Renal cortex interstitium (tissue), 11 donors: ENCODE measurements at regions not wholly inside any gene's neighbourhood (a gene's known extent, or its start where the extent isn't known, plus 50 kb on each side); places are given as distances from the start of the nearest gene placed in this dataset.
"Not testable (repeated sequence)": the region's sequence is repeated elsewhere in the genome, so short reads cannot be mapped to it uniquely, and the experiment has no call there.

Experiments used
- DNase-seq, 11 donors: peaks; one replicate each; pipeline ENCODE4 v3.0.0-alpha.2; 2013; ENCODE audit warnings: low read depth in 9 of 11, low spot score in 4 of 11; ENCODE audit errors: extremely low read depth in 1 of 11

GRCh38 chr9:17882688-17883594, 304.1 kb downstream of the SH3GL2 start:
- no peak for DNase-seq

GRCh38 chr9:17888066-17888465, 309.2 kb downstream of the SH3GL2 start:
- DNase-seq, result no peak

DNA sequence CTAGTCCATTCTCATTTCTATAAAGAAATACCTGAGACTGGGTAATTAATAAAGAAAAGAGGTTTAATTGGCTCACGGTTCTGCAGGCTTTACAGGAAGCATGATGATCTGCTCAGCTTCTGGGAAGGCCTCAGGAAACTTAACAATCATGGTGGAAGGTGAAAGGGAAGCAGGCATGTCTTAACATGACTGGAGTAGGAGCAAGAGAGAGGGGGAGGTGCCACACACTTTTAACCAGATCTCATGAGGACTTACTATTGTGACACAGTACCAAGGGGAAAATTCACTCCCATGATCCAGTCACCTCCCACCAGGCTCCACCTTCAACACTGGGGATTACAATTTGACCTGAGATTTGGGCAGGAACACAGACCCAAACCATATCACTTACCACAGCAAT, 310.1 kb downstream of the SH3GL2 start:
- DNase-seq, result not testable (repeated sequence)

DNA sequence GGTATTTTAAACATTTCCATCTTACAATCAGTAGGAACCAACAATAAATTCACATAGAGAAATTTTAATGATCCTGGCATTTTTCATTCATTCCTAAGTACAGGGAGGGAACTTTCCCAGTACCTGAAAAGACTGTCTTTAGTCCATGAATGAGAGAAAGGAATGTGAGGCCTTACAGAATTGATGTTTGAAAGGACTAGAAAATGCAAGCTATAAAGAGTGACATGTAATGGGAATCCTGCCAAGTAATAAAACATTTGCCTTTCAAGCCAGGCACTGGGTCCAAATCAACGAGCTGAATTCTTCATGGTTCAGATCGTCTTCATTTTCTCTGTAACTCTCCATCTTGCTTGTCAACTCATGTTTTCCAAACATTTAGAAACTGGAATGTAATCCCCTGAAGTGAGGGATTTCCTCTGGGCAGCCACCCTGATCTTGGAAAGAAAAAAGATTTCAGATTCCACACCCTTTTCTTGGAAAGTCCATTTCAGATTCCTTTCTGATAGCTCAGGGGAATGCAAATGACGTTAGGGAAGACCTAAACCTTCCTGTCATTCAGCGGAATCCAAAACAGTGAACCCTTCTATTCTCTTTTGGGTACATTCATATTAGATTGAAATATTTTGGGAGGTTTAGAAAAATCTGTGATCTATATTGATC, 315.8 kb downstream of the SH3GL2 start:
- DNase-seq, result no peak

- no peak for DNase-seq
These were observed 321.7 kb downstream of the SH3GL2 start for GRCh38 chr9:17900606-17901005.

DNA sequence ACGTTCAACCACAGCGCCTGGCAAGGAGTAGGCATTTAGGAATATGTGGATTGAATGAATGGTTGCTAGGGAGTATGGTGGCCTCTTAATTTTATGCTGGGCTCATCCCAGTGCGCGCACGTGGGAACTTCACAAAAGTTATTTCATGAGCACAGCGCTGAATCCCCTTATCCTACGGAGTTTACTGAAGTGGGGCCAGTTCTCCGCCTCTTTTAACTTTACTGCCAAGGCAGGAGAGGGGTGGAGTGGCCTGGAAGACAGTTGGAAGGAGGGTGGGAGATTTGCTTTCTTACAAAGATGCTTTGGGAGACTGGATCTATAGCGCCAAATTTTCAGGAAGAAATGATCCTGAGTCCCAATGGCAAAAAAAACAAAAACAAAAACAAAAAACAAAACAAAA, 326.5 kb downstream of the SH3GL2 start:
- DNase-seq, result no peak

- DNase-seq, result no peak
These were observed 326.9 kb downstream of the SH3GL2 start for GRCh38 chr9:17905781-17906175.

- peak in 3 of 11 donors; percentile 19 to 35 (median 26) for DNase-seq
These were observed 327.4 kb downstream of the SH3GL2 start for GRCh38 chr9:17906176-17906840.

GRCh38 chr9:17906841-17907778, 328.2 kb downstream of the SH3GL2 start:
- DNase-seq, result peak in 2 of 11 donors; percentile 31 to 35

GRCh38 chr9:17907779-17908508, 329.1 kb downstream of the SH3GL2 start:
- DNase-seq, result no peak

GRCh38 chr9:17926246-17926645, 347.4 kb downstream of the SH3GL2 start:
- no peak for DNase-seq

GRCh38 chr9:17927616-17928015, 348.8 kb downstream of the SH3GL2 start:
- no peak for DNase-seq

GRCh38 chr9:17928228-17928627, 349.4 kb downstream of the SH3GL2 start:
- DNase-seq, result no peak

DNA sequence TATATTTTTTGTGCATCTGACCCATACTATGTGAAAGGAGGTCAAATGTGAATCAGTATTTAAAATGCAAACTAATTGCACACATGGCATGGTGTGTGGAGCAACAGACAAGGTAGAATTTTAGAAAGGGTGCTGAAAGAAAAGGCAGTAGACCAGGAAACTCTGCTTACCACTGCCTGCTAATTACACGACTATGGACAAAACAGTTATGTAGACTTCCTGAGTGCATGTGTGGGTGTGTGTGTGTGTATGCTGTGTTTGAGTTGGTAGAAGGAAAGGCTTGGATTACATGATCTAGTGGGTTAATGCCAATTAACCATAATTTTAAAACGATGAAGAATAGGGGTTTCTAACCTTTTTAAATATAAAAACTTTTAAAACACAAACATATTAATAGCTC, 349.9 kb downstream of the SH3GL2 start:
- no peak for DNase-seq

GRCh38 chr9:17929506-17929905, 350.6 kb downstream of the SH3GL2 start:
- no peak for DNase-seq

- no peak for DNase-seq
These were observed 351.2 kb downstream of the SH3GL2 start for GRCh38 chr9:17930071-17930470.

DNA sequence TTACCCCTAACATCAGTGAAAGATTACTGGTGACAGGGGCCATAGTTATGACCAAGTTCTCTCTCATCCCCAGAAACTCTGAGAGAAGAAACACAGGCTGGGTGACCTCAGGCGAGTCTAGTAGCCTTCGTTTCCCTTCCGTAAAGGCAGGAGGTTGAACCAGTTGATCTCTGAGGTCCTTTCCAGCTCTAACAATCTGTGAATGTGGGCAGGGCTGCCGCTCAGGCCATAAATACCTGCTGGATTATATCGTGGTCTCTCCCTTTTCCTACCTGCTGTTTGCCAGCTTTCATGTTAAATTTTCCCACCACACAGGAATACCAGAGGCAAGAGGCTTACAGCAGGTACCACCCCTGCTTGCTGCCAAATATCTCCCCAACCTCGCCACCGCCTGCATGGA, 357.5 kb downstream of the SH3GL2 start:
- DNase-seq, result no peak

- DNase-seq, result no peak
These were observed 359.3 kb downstream of the SH3GL2 start for GRCh38 chr9:17938035-17938655.
